Smooth muscle cell (in vitro differentiated cells): ENCODE measurements at regions not wholly inside any gene's neighbourhood (a gene's known extent, or its start where the extent isn't known, plus 50 kb on each side); places are given as distances from the start of the nearest gene placed in this dataset.

Experiments
- DNase-seq: peaks from one replicate; lab custom pipeline; 2025; ENCODE audit not compliant: unreplicated experiment; lab: John Stamatoyannopoulos, UW
- H2AFZ ChIP-seq: fragments of 200-600 bp; sonication (generic); 2 replicates; pipeline ENCODE4 v1.6.0; 2016; ENCODE audit warnings: antibody characterized with exemption, low read depth, mild to moderate bottlenecking
- H3F3A ChIP-seq: fragments of 200-600 bp; sonication (generic); 2 replicates; pipeline ENCODE4 v1.6.0; 2017; ENCODE audit warnings: antibody characterized with exemption, low read depth
- H3K27ac ChIP-seq: fragments of 200-600 bp; sonication (generic); 2 replicates; pipeline ENCODE4 v1.5.1; 2016; ENCODE audit warnings: low read depth, mild to moderate bottlenecking
- H3K27me3 ChIP-seq: fragments of 200-600 bp; sonication (generic); 2 replicates; pipeline ENCODE4 v1.6.1; 2016; ENCODE audit warnings: low read depth, mild to moderate bottlenecking
- H3K36me3 ChIP-seq: fragments of 200-600 bp; sonication (generic); 2 replicates; pipeline ENCODE4 v1.5.1; 2016; ENCODE audit warnings: low read depth
- H3K4me1 ChIP-seq: fragments of 200-600 bp; sonication (generic); 2 replicates; pipeline ENCODE4 v1.5.1; 2016; ENCODE audit warnings: low read depth
- H3K4me2 ChIP-seq: fragments of 200-600 bp; sonication (generic); 2 replicates; pipeline ENCODE4 v1.6.0; 2016; ENCODE audit warnings: mild to moderate bottlenecking
- H3K4me3 ChIP-seq: fragments of 200-600 bp; sonication (generic); 2 replicates; pipeline ENCODE4 v1.5.1; 2016; ENCODE audit warnings: mild to moderate bottlenecking
- H3K79me2 ChIP-seq: fragments of 200-600 bp; sonication (generic); 2 replicates; pipeline ENCODE4 v1.6.0; 2016; ENCODE audit warnings: low read depth, mild to moderate bottlenecking
- H3K9ac ChIP-seq: fragments of 200-600 bp; sonication (generic); 2 replicates; pipeline ENCODE4 v1.6.0; 2016; ENCODE audit warnings: low read depth
- H3K9me3 ChIP-seq: fragments of 200-600 bp; sonication (generic); replicated peaks from 2 replicates; pipeline ENCODE4 v1.5.1; 2016; ENCODE audit warnings: low read depth
- H4K20me1 ChIP-seq: fragments of 200-600 bp; sonication (generic); 2 replicates; pipeline ENCODE4 v1.6.0; 2016; ENCODE audit warnings: low read depth
- WGBS: methylation state at CpG from one replicate; pipeline ENCODE4 v1.1.7; 2016; ENCODE audit warnings: low lambda C conversion rate; 5-methylcytosine and 5-hydroxymethylcytosine counted together
- TF ChIP-seq, protein P1 (sequence below): fragments of 200-600 bp; sonication (generic); IDR thresholded peaks from 2 replicates; pipeline ENCODE4 v1.5.1; 2017; ENCODE audit warnings: borderline replicate concordance, mild to moderate bottlenecking, antibody characterized with exemption; ENCODE audit not compliant: insufficient read depth, poor library complexity, severe bottlenecking

DNA sequence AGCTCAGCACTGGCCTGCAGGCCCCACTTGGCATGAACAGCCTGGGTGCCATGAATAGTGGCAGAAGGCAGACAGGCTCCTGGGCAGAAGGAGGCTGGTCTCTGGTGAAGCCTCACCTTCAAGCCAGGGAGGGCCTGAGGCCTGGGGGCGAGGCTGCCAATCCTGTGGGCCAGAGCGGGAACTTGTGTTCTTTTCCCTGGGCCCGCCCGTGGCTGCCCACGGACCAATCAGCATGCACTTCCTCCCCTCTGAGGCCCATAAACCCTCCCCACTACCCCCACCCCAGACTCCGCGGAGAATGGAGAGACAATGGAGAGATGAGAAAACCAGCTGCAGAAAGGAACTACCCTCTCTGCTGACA, 283.8 kb upstream of the ROBO1 start:
- Histone ChIP-seq H3K4me1 (no peaks in the 10 kb centered on the region), H3K9me3 (no peaks in the 10 kb centered on the region), H3K27ac (no peak overlapping the region), H3K36me3 (no peaks in the 10 kb centered on the region), H4K20me1 (no peaks in the 10 kb centered on the region), H3K9ac (no peak overlapping the region), H3F3A (no peaks in the 10 kb centered on the region), H3K4me3 (no peak overlapping the region), H3K27me3 (no peaks in the 10 kb centered on the region), H3K4me2 (no peak overlapping the region), H3K79me2 (no peaks in the 10 kb centered on the region), H2AFZ (no peak overlapping the region)
- TF ChIP-seq, protein P1, sequence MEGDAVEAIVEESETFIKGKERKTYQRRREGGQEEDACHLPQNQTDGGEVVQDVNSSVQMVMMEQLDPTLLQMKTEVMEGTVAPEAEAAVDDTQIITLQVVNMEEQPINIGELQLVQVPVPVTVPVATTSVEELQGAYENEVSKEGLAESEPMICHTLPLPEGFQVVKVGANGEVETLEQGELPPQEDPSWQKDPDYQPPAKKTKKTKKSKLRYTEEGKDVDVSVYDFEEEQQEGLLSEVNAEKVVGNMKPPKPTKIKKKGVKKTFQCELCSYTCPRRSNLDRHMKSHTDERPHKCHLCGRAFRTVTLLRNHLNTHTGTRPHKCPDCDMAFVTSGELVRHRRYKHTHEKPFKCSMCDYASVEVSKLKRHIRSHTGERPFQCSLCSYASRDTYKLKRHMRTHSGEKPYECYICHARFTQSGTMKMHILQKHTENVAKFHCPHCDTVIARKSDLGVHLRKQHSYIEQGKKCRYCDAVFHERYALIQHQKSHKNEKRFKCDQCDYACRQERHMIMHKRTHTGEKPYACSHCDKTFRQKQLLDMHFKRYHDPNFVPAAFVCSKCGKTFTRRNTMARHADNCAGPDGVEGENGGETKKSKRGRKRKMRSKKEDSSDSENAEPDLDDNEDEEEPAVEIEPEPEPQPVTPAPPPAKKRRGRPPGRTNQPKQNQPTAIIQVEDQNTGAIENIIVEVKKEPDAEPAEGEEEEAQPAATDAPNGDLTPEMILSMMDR, result no peak
- WGBS, result 100% methylated on average over 2 of the region's 7 CpGs
- DNase-seq, result no peak

DNA sequence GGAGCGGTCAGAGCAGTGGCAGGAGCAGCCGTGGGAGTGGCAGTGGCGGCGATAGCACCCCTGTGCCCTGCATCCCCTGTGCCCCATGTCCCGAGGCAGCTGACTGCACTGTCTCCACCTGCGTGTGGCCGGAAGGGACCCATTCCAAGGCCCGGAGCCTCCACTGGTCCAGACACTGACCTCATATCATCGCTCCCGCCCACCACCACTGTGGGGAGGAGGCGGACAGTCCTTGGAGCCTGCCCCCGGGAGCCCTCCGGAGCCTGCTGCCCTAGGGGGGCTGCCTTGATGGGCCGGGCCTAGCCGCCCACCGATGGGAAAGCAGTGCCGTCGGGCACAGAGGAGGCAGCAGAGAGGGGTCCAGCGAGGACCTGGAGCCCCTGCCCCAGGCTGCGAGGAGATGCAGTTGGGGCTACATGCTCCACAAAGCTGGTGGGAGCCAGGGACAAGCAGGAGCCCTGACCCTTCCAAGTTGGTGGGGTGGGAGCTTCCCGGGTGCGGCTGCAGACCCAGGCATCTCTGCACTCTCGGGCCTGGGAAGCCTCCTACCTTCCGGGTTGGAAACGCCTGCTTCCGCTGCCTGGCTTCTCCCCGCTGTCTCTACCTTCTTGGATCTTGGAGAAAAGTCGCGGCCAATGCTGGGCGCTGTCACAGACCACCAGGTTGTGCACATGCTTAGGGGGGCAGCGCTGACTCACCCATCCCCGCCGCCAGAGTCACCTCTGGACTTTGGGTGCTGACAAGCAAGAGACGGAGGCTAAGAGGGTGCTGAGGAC, 283.2 kb upstream of the ROBO1 start:
- 94% methylated on average over 34 of the region's 34 CpGs for WGBS
- no peaks in the 10 kb centered on the region for H4K20me1 ChIP-seq

DNA sequence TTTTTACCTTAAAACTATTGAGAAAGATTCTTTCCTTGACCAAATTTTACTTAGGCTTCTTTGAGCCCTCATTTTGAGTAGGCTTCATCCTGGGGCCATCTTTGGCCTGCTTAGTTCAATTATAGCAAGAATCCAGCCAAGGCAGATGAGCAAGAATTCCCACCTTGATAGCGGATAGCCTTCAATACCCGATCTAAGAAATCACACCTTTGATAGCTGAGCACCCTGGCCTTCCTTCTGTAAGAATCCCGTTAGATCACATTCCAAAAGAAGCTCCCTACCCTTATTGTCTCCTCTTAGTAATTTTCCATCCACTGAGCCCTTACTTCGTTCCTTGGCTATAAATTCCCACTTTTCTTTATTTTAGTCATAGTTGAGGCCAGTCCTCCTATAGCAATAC, 275.4 kb upstream of the ROBO1 start:
- TF ChIP-seq, protein P1, result no peak
- no peaks in the 10 kb centered on the region for H3K36me3 ChIP-seq
- DNase-seq, result no peak
- H3F3A ChIP-seq, result no peaks in the 10 kb centered on the region
- no peaks in the 10 kb centered on the region for H3K4me1 ChIP-seq
- no peak overlapping the region for H2AFZ ChIP-seq
- H3K4me3 ChIP-seq, result no peak overlapping the region
- H3K27ac ChIP-seq, result no peak overlapping the region
- no peak overlapping the region for H3K4me2 ChIP-seq
- no peaks in the 10 kb centered on the region for H3K9me3 ChIP-seq
- H3K27me3 ChIP-seq, result no peaks in the 10 kb centered on the region
- H3K9ac ChIP-seq, result no peak overlapping the region
- no peaks in the 10 kb centered on the region for H3K79me2 ChIP-seq
- 73% methylated on average over 4 of the region's 4 CpGs for WGBS
- H4K20me1 ChIP-seq, result no peaks in the 10 kb centered on the region

More for the DNA sequence above, 283.2 kb upstream of the ROBO1 start:
- no peak for DNase-seq
- no peaks in the 10 kb centered on the region for H3K79me2 ChIP-seq
- TF ChIP-seq, protein P1, result no peak
- H3K4me2 ChIP-seq, result no peak overlapping the region
- H3K27me3 ChIP-seq, result no peaks in the 10 kb centered on the region
- H3K4me3 ChIP-seq, result no peak overlapping the region
- H3K4me1 ChIP-seq, result no peaks in the 10 kb centered on the region
- H2AFZ ChIP-seq, result no peak overlapping the region
- no peak overlapping the region for H3K27ac ChIP-seq
- H3F3A ChIP-seq, result no peaks in the 10 kb centered on the region
- H3K9ac ChIP-seq, result no peak overlapping the region
- H3K9me3 ChIP-seq, result no peaks in the 10 kb centered on the region
- H3K36me3 ChIP-seq, result no peaks in the 10 kb centered on the region

DNA sequence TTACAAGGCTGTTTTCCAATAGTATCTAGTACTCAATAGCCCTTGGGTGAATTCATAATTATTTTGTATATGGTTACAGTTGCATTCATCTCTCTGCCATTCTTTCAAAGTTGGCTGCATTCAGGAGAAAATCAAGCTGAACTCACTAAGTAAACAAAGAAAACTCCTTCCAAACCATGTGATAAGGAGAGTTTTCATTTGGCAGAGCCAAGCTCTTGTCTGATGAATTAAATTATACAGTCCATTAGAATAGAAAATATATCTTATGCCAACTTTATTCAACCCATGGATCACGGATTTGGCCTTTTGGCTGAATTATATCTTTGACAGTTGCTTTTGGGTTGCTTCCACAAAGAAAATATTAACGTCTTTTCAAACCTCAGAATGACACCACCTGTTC, 272.3 kb upstream of the ROBO1 start:
- Histone ChIP-seq H3K36me3 (no peaks in the 10 kb centered on the region), H3K9ac (no peak overlapping the region), H3F3A (no peaks in the 10 kb centered on the region), H4K20me1 (no peaks in the 10 kb centered on the region), H3K9me3 (no peaks in the 10 kb centered on the region), H3K4me1 (no peaks in the 10 kb centered on the region), H3K79me2 (no peaks in the 10 kb centered on the region), H2AFZ (no peak overlapping the region), H3K27ac (no peak overlapping the region), H3K4me2 (no peak overlapping the region), H3K4me3 (no peak overlapping the region), H3K27me3 (no peaks in the 10 kb centered on the region)
- no peak for DNase-seq
- TF ChIP-seq, protein P1, result no peak
- WGBS, result 78% methylated on average over 2 of the region's 2 CpGs
